ENCODE measurements at regions not wholly inside any gene's neighbourhood (a gene's known extent, or its start where the extent isn't known, plus 50 kb on each side); places are given as distances from the start of the nearest gene placed in this dataset.

DNA sequence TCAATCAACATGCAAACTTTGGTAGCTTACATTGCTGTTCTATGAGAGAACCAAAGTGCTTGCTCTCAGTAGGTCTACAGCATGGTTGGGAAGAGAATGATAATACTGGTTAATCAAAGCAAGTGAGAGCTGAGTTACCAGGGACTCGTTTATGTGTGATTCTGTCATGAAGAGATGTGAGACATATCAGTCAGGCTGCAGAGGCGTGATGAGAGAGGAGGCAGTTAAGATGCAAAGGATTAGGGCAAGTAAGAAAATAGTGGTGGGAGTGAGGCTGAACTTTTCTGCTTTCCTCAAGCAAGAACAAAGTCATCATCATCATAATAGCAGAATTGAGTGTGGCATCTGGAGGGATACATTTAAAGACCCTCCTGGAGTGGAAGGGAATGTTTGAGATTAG, 86.5 kb downstream of the RPS12 start:
- TF ChIP-seq, protein P1, sequence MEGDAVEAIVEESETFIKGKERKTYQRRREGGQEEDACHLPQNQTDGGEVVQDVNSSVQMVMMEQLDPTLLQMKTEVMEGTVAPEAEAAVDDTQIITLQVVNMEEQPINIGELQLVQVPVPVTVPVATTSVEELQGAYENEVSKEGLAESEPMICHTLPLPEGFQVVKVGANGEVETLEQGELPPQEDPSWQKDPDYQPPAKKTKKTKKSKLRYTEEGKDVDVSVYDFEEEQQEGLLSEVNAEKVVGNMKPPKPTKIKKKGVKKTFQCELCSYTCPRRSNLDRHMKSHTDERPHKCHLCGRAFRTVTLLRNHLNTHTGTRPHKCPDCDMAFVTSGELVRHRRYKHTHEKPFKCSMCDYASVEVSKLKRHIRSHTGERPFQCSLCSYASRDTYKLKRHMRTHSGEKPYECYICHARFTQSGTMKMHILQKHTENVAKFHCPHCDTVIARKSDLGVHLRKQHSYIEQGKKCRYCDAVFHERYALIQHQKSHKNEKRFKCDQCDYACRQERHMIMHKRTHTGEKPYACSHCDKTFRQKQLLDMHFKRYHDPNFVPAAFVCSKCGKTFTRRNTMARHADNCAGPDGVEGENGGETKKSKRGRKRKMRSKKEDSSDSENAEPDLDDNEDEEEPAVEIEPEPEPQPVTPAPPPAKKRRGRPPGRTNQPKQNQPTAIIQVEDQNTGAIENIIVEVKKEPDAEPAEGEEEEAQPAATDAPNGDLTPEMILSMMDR (IDR thresholded peaks at IDR 0.05; ENCODE audit: insufficient read depth, low read length): no peak
- TF ChIP-seq, protein P2, sequence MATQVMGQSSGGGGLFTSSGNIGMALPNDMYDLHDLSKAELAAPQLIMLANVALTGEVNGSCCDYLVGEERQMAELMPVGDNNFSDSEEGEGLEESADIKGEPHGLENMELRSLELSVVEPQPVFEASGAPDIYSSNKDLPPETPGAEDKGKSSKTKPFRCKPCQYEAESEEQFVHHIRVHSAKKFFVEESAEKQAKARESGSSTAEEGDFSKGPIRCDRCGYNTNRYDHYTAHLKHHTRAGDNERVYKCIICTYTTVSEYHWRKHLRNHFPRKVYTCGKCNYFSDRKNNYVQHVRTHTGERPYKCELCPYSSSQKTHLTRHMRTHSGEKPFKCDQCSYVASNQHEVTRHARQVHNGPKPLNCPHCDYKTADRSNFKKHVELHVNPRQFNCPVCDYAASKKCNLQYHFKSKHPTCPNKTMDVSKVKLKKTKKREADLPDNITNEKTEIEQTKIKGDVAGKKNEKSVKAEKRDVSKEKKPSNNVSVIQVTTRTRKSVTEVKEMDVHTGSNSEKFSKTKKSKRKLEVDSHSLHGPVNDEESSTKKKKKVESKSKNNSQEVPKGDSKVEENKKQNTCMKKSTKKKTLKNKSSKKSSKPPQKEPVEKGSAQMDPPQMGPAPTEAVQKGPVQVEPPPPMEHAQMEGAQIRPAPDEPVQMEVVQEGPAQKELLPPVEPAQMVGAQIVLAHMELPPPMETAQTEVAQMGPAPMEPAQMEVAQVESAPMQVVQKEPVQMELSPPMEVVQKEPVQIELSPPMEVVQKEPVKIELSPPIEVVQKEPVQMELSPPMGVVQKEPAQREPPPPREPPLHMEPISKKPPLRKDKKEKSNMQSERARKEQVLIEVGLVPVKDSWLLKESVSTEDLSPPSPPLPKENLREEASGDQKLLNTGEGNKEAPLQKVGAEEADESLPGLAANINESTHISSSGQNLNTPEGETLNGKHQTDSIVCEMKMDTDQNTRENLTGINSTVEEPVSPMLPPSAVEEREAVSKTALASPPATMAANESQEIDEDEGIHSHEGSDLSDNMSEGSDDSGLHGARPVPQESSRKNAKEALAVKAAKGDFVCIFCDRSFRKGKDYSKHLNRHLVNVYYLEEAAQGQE (IDR thresholded peaks at IDR 0.05; ENCODE audit: insufficient replicate concordance, low read depth): no peak
- TF ChIP-seq POLR2AphosphoS5 (IDR thresholded peaks at IDR 0.05; ENCODE audit: low read depth): no peak

Data from HL-60 (cell line).